ENCODE measurements at regions not wholly inside any gene's neighbourhood (a gene's known extent, or its start where the extent isn't known, plus 50 kb on each side); places are given as distances from the start of the nearest gene placed in this dataset.

DNA sequence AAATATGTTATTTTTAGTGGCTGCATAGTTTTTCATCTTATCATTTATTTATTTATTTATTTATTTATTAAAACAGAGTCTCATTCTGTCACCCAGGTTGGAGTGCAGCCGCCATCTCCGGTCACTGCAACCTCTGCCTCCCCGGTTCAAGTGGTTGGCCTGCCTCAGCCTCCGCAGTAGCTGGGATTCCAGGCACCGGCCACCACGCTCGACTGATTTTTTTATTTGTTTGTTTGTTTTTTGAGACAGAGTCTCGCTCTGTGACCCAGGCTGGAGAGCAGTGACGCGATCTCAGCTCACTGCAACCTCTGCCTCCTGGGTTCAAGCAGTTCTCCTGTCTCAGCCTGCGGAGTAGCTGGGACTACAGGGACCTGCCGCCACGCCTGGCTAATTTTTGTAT is 262.9 kb upstream of the DDI1 start:
- TF ChIP-seq, protein P1, sequence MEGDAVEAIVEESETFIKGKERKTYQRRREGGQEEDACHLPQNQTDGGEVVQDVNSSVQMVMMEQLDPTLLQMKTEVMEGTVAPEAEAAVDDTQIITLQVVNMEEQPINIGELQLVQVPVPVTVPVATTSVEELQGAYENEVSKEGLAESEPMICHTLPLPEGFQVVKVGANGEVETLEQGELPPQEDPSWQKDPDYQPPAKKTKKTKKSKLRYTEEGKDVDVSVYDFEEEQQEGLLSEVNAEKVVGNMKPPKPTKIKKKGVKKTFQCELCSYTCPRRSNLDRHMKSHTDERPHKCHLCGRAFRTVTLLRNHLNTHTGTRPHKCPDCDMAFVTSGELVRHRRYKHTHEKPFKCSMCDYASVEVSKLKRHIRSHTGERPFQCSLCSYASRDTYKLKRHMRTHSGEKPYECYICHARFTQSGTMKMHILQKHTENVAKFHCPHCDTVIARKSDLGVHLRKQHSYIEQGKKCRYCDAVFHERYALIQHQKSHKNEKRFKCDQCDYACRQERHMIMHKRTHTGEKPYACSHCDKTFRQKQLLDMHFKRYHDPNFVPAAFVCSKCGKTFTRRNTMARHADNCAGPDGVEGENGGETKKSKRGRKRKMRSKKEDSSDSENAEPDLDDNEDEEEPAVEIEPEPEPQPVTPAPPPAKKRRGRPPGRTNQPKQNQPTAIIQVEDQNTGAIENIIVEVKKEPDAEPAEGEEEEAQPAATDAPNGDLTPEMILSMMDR (IDR thresholded peaks at IDR 0.05; ENCODE audit: poor library complexity): no peak
- TF ChIP-seq EZH2phosphoT487 (IDR thresholded peaks at IDR 0.05; ENCODE audit: low read depth, severe bottlenecking, unreplicated experiment) (no peak), EZH2 (IDR thresholded peaks at IDR 0.05; ENCODE audit: borderline replicate concordance) (no peak)
